IMR-90 (cell line): ENCODE measurements at regions not wholly inside any gene's neighbourhood (a gene's known extent, or its start where the extent isn't known, plus 50 kb on each side); places are given as distances from the start of the nearest gene placed in this dataset.

Experiments
- ATAC-seq: fragments of 200-7000 bp; cut with Tn5 transposase; 2 replicates; pipeline ENCODE4 v1.9.1; 2020; ENCODE audit warnings: low read depth, mild to moderate bottlenecking, moderate library complexity
- BruUV-seq: library from RNA; stranded (reverse); fragments of 400-500 nt; replicated peaks from 2 replicates; lab custom pipeline; 2021; lab: Mats Ljungman, UMichigan
- CTCF ChIA-PET: fragments of 300-600 bp; formaldehyde crosslinking; extraction: SDS; loops from one replicate; lab custom pipeline; 2021; ENCODE audit warnings: antibody characterized with exemption; lab: Yijun Ruan, JAX
- POLR2A ChIA-PET: fragments of 300-600 bp; sonication (Branson Sonifier 250); formaldehyde crosslinking; loops from one replicate; lab custom pipeline; 2022; ENCODE audit warnings: antibody characterized with exemption; ENCODE audit not compliant: unreplicated experiment; lab: Charles Lee
- DNase-seq: peaks from one replicate; pipeline ENCODE4 v3.0.0; 2013
- H2AFZ ChIP-seq: replicated peaks from 2 replicates; pipeline ENCODE3; 2013; ENCODE audit warnings: low read length, mild to moderate bottlenecking; ENCODE audit not compliant: poor library complexity
- H2AK5ac ChIP-seq: 2 replicates; pipeline ENCODE4 v1.6.1; 2013; ENCODE audit warnings: low read depth, low read length, inconsistent platforms
- H2AK9ac ChIP-seq: replicated peaks from 2 replicates; pipeline ENCODE3; 2013; ENCODE audit warnings: mild to moderate bottlenecking, low read depth, low read length, moderate library complexity; ENCODE audit not compliant: poor library complexity
- H2BK120ac ChIP-seq: 2 replicates; pipeline ENCODE4 v1.6.1; 2013; ENCODE audit warnings: low read depth, low read length, inconsistent platforms
- H2BK15ac ChIP-seq: 3 replicates; pipeline ENCODE4 v1.6.1; 2013; ENCODE audit warnings: low read depth, low read length, inconsistent platforms
- H2BK20ac ChIP-seq: 2 replicates; pipeline ENCODE4 v1.6.1; 2013; ENCODE audit warnings: low read depth, mild to moderate bottlenecking, inconsistent platforms, low read length, moderate library complexity
- H2BK5ac ChIP-seq: 2 replicates; pipeline ENCODE4 v1.6.1; 2013; ENCODE audit warnings: mild to moderate bottlenecking, low read depth, low read length, inconsistent platforms; ENCODE audit not compliant: poor library complexity, severe bottlenecking
- H3K14ac ChIP-seq: replicated peaks from 2 replicates; pipeline ENCODE4 v1.6.1; 2013; ENCODE audit warnings: low read depth, low read length, inconsistent platforms
- H3K18ac ChIP-seq: 2 replicates; pipeline ENCODE4 v1.6.1; 2013; ENCODE audit warnings: low read depth, low read length, control low read depth
- H3K23ac ChIP-seq: 2 replicates; pipeline ENCODE4 v1.6.1; 2013; ENCODE audit warnings: low read depth, low read length, inconsistent platforms
- H3K27ac ChIP-seq: 2 replicates; pipeline ENCODE4 v1.5.1; 2013; ENCODE audit warnings: mild to moderate bottlenecking, control low read depth, low read length; ENCODE audit not compliant: insufficient read depth
- H3K27me3 ChIP-seq: 2 replicates; pipeline ENCODE4 v1.6.1; 2013; ENCODE audit warnings: low read length; ENCODE audit not compliant: control insufficient read depth, insufficient read depth
- H3K36me3 ChIP-seq: 2 replicates; pipeline ENCODE4 v1.6.1; 2013; ENCODE audit warnings: low read length, mixed read lengths; ENCODE audit not compliant: control insufficient read depth, insufficient read depth
- H3K4ac ChIP-seq: 2 replicates; pipeline ENCODE4 v1.6.1; 2013; ENCODE audit warnings: low read depth, low read length, inconsistent platforms
- H3K4me1 ChIP-seq: 2 replicates; pipeline ENCODE4 v1.6.1; 2013; ENCODE audit warnings: low read length, mixed read lengths; ENCODE audit not compliant: control insufficient read depth, insufficient read depth
- H3K4me2 ChIP-seq: 2 replicates; pipeline ENCODE4 v1.6.1; 2013; ENCODE audit warnings: low read depth, mild to moderate bottlenecking, control low read depth, low read length, moderate library complexity
- H3K4me3 ChIP-seq: 2 replicates; pipeline ENCODE4 v1.5.1; 2013; ENCODE audit warnings: low read depth, mild to moderate bottlenecking, control low read depth, low read length, moderate library complexity; ENCODE audit not compliant: insufficient read depth
- H3K56ac ChIP-seq: 2 replicates; pipeline ENCODE4 v1.6.1; 2013; ENCODE audit warnings: low read length, inconsistent platforms; ENCODE audit not compliant: insufficient read depth; ENCODE audit errors: extremely low read depth
- H3K79me1 ChIP-seq, 2 experiments: 2 replicates each; pipeline ENCODE4 v1.6.1; 2013; ENCODE audit warnings: low read length in 2 of 2, inconsistent platforms in 1 of 2, low read depth in 1 of 2
- H3K9ac ChIP-seq: 2 replicates; pipeline ENCODE4 v1.6.1; 2013; ENCODE audit warnings: low read depth, low read length, control low read depth
- H3K9me1 ChIP-seq: 2 replicates; pipeline ENCODE4 v1.6.1; 2013; ENCODE audit warnings: low read length, inconsistent platforms; ENCODE audit not compliant: insufficient read depth
- H3K9me3 ChIP-seq: 2 replicates; pipeline ENCODE4 v1.6.1; 2013; ENCODE audit warnings: low read length; ENCODE audit not compliant: control insufficient read depth, insufficient read depth
- H4K20me1 ChIP-seq: 2 replicates; pipeline ENCODE4 v1.6.1; 2013; ENCODE audit warnings: low read length, inconsistent platforms; ENCODE audit not compliant: insufficient read depth
- H4K5ac ChIP-seq: 2 replicates; pipeline ENCODE4 v1.6.1; 2013; ENCODE audit warnings: mild to moderate bottlenecking, low read depth, low read length, control low read depth
- H4K8ac ChIP-seq, 2 experiments: 2 replicates each; pipeline ENCODE4 v1.6.1; 2013; ENCODE audit warnings: low read depth in 2 of 2, low read length in 2 of 2, control low read depth in 1 of 2, inconsistent platforms in 1 of 2
- H4K91ac ChIP-seq: 2 replicates; pipeline ENCODE4 v1.6.1; 2013; ENCODE audit warnings: low read depth, low read length, inconsistent platforms; ENCODE audit not compliant: insufficient read depth
- CHD1 ChIP-seq: IDR thresholded peaks from 2 replicates; pipeline ENCODE4 v1.6.1; 2012; ENCODE audit warnings: low read depth, low read length, improper control_type of control experiment
- CTCF ChIP-seq: conservative IDR thresholded peaks from 2 replicates; pipeline ENCODE4 v1.5.1; 2012; ENCODE audit warnings: mild to moderate bottlenecking, low read depth, low read length, improper control_type of control experiment
- FOS ChIP-seq: fragments of 150-350 bp; IDR thresholded peaks from 2 replicates; pipeline ENCODE4 v1.6.1; 2016; ENCODE audit warnings: low read depth, low read length
- RAD21 ChIP-seq: IDR thresholded peaks from 2 replicates; pipeline ENCODE4 v1.6.1; 2012; ENCODE audit warnings: low read length, improper control_type of control experiment
- RCOR1 ChIP-seq: IDR thresholded peaks from 2 replicates; pipeline ENCODE4 v1.6.1; 2012; ENCODE audit warnings: mild to moderate bottlenecking, low read length, improper control_type of control experiment; ENCODE audit not compliant: insufficient replicate concordance
- RFX5 ChIP-seq: IDR thresholded peaks from 2 replicates; pipeline ENCODE4 v1.8.0; 2012; ENCODE audit warnings: low read depth, mild to moderate bottlenecking, low read length, moderate library complexity
- USF2 ChIP-seq: fragments of 150-350 bp; IDR thresholded peaks from 2 replicates; pipeline ENCODE4 v1.6.1; 2017; ENCODE audit warnings: mild to moderate bottlenecking, antibody characterized with exemption, low read length, low read depth
- WGBS, 2 experiments: methylation state at CpG; one replicate each; pipeline versions ENCODE4 v1.1.5 to v1.1.7; 2013; ENCODE audit warnings: missing lambda C conversion rate in 2 of 2; ENCODE audit not compliant: insufficient read length in 1 of 2; ENCODE audit errors: extremely low coverage in 2 of 2; 5-methylcytosine and 5-hydroxymethylcytosine counted together
- dilution Hi-C: fragments of 300-500 bp; cut with HindIII; formaldehyde crosslinking; loops from one replicate; pipeline ENCODE4 v1.14.3; 2018; ENCODE audit warnings: low sequenced_read_pairs; ENCODE audit not compliant: unreplicated experiment
- in situ Hi-C: fragments of 300-500 bp; cut with MboI; formaldehyde crosslinking; loops from 3 replicates; pipeline ENCODE4 v1.14.3; 2019; ENCODE audit warnings: low sequenced_read_pairs, inconsistent platforms, mixed read lengths
- intact Hi-C: fragments of 100-400 bp; cut with micrococcal nuclease; formaldehyde crosslinking; loops from 2 replicates; pipeline ENCODE4 v1.10.0; 2022

GRCh38 chr18:11532758-11533512, 76.5 kb upstream of the SLC35G4 start:
- Histone ChIP-seq H4K20me1 (no peaks in the 10 kb centered on the region), H3K36me3 (no peaks in the 10 kb centered on the region), H3K14ac (no peak overlapping the region), H2BK120ac (no peak overlapping the region), H2BK15ac (no peak overlapping the region), H3K27me3 (peaks cover 4% of the 10 kb centered on the region), H3K9ac (no peak overlapping the region), H2AK9ac (no peak overlapping the region), H3K4me3 (no peak overlapping the region), H3K56ac (no peak overlapping the region), H3K4me2 (no peak overlapping the region), H4K8ac (no peak overlapping the region), H3K27ac (no peak overlapping the region), H2AK5ac (no peak overlapping the region), H4K5ac (no peak overlapping the region), H4K91ac (no peak overlapping the region), H2BK20ac (no peak overlapping the region), H2BK5ac (no peak overlapping the region), H3K18ac (no peak overlapping the region), H3K23ac (no peak overlapping the region), H3K9me1 (no peaks in the 10 kb centered on the region), H3K9me3 (no peaks in the 10 kb centered on the region), H3K4ac (no peak overlapping the region), H3K4me1 (no peaks in the 10 kb centered on the region), H2AFZ (no peak overlapping the region), H3K79me1 (no peaks in the 10 kb centered on the region)
- DNase-seq (no peak), ATAC-seq (no peak)
- CTCF ChIA-PET, result no interaction called here
- TF ChIP-seq CHD1 (no peak), RCOR1 (no peak), FOS (no peak), USF2 (no peak), RFX5 (no peak), RAD21 (no peak), CTCF (no peak)
- intact Hi-C loops, result no loop called here
- dilution Hi-C loops, result no loop called here
- WGBS, 2 experiments, result 80% methylated on average over 9 of the region's 35 CpGs; no CpG with 5 or more reads in 1 of the 2 experiments
- POLR2A ChIA-PET, result no interaction called here
- in situ Hi-C loops, result no loop called here
- BruUV-seq, result no TSS peak
